Mesendoderm (in vitro differentiated cells): ENCODE measurements at regions not wholly inside any gene's neighbourhood (a gene's known extent, or its start where the extent isn't known, plus 50 kb on each side); places are given as distances from the start of the nearest gene placed in this dataset.
A peak's percentile ranks its signal among the peaks of the same experiment; 100 is the strongest.

Experiments used
- DNase-seq: peaks from one replicate; pipeline ENCODE4 v3.0.0; 2013
- H2AK5ac ChIP-seq: 2 replicates; pipeline ENCODE4 v1.6.1; 2013; ENCODE audit warnings: low read length, inconsistent platforms
- H2BK120ac ChIP-seq: 2 replicates; pipeline ENCODE4 v1.6.1; 2013; ENCODE audit warnings: low read depth, mild to moderate bottlenecking, low read length, moderate library complexity, mixed read lengths
- H2BK15ac ChIP-seq: replicated peaks from 2 replicates; pipeline ENCODE4 v1.6.1; 2013; ENCODE audit warnings: low read depth, mild to moderate bottlenecking, moderate library complexity
- H2BK5ac ChIP-seq: 2 replicates; pipeline ENCODE4 v1.6.1; 2013; ENCODE audit warnings: low read length, inconsistent platforms
- H3K18ac ChIP-seq: 2 replicates; pipeline ENCODE4 v1.6.1; 2013; ENCODE audit warnings: mild to moderate bottlenecking, low read length, mixed read lengths
- H3K23ac ChIP-seq: one replicate; pipeline ENCODE4 v1.6.1; 2013; ENCODE audit warnings: low read length
- H3K27ac ChIP-seq: 2 replicates; pipeline ENCODE4 v1.5.1; 2013; ENCODE audit warnings: low read depth, mild to moderate bottlenecking, inconsistent platforms, low read length, moderate library complexity
- H3K27me3 ChIP-seq: 2 replicates; pipeline ENCODE4 v1.6.1; 2013; ENCODE audit warnings: low read length, control low read depth, mild to moderate bottlenecking, inconsistent platforms; ENCODE audit not compliant: insufficient read depth, poor library complexity
- H3K36me3 ChIP-seq: 2 replicates; pipeline ENCODE4 v1.6.1; 2013; ENCODE audit warnings: low read length, inconsistent platforms; ENCODE audit not compliant: control insufficient read depth, insufficient read depth
- H3K4ac ChIP-seq: one replicate; pipeline ENCODE4 v1.6.1; 2013; ENCODE audit warnings: low read depth, mild to moderate bottlenecking, low read length, moderate library complexity
- H3K4me1 ChIP-seq: 2 replicates; pipeline ENCODE4 v1.6.1; 2013; ENCODE audit warnings: low read depth, low read length, inconsistent platforms; ENCODE audit not compliant: control insufficient read depth
- H3K4me2 ChIP-seq: 2 replicates; pipeline ENCODE4 v1.6.1; 2013; ENCODE audit warnings: low read length
- H3K4me3 ChIP-seq: 2 replicates; pipeline ENCODE4 v1.5.1; 2013; ENCODE audit warnings: mild to moderate bottlenecking, low read length
- H3K56ac ChIP-seq: one replicate; pipeline ENCODE4 v1.6.1; 2013; ENCODE audit warnings: low read length
- H3K79me1 ChIP-seq: 2 replicates; pipeline ENCODE4 v1.6.1; 2013; ENCODE audit warnings: low read length, inconsistent platforms
- H3K79me2 ChIP-seq: 2 replicates; pipeline ENCODE4 v1.6.1; 2013; ENCODE audit warnings: mild to moderate bottlenecking, low read length; ENCODE audit not compliant: control insufficient read depth, insufficient read depth
- H3K9ac ChIP-seq: 2 replicates; pipeline ENCODE4 v1.6.1; 2013; ENCODE audit warnings: low read length, inconsistent platforms
- H4K5ac ChIP-seq: one replicate; pipeline ENCODE4 v1.6.1; 2013; ENCODE audit warnings: low read length
- H4K8ac ChIP-seq: one replicate; pipeline ENCODE4 v1.6.1; 2013; ENCODE audit warnings: low read depth, mild to moderate bottlenecking, control low read depth, low read length, moderate library complexity
- WGBS: extraction: QIAGEN DNeasy Blood & Tissue Kit; methylation state at CpG from one replicate; pipeline ENCODE4 v1.1.7; 2013; ENCODE audit warnings: low lambda C conversion rate, missing lambda C conversion rate; ENCODE audit not compliant: insufficient coverage; ENCODE audit errors: extremely low coverage; 5-methylcytosine and 5-hydroxymethylcytosine counted together

DNA sequence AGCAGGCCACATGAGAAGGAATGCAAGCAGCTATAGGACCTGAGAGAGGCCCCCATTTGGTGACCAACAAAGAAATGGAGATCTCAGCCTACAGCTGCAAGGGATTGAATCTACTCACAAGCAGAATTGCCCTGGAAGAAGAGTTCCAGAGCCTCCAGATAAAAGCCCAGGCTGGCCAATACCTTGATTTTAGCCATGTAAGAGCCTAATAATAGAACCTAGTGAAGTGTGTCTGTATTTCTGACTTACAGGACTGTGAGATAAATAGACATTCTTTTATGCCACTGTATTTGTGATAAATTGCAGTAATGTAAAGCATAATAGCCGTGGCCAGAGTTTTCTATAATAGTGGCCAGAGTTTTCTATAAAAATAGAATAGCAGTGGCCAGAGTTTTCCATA, 254.6 kb downstream of the PYDC2 start:
- no CpG with 5 or more reads among the region's 1 CpG for WGBS
- H3K79me1 ChIP-seq = no peaks in the 10 kb centered on the region
- DNase-seq = no peak
- H2AK5ac ChIP-seq = no peak overlapping the region
- no peak overlapping the region for H3K56ac ChIP-seq
- H3K27ac ChIP-seq = no peak overlapping the region
- H4K5ac ChIP-seq = no peak overlapping the region
- no peaks in the 10 kb centered on the region for H3K79me2 ChIP-seq
- no peak overlapping the region for H3K4ac ChIP-seq
- H3K9ac ChIP-seq = no peak overlapping the region
- H3K23ac ChIP-seq = no peak overlapping the region
- H2BK15ac ChIP-seq = no peak overlapping the region
- H2BK120ac ChIP-seq = no peak overlapping the region
- H3K4me3 ChIP-seq = no peak overlapping the region
- H3K27me3 ChIP-seq = no peaks in the 10 kb centered on the region
- H3K18ac ChIP-seq = peak overlapping the region; percentile 87
- no peak overlapping the region for H2BK5ac ChIP-seq
- H3K36me3 ChIP-seq = no peaks in the 10 kb centered on the region
- no peaks in the 10 kb centered on the region for H3K4me1 ChIP-seq
- no peak overlapping the region for H4K8ac ChIP-seq
- no peak overlapping the region for H3K4me2 ChIP-seq

DNA sequence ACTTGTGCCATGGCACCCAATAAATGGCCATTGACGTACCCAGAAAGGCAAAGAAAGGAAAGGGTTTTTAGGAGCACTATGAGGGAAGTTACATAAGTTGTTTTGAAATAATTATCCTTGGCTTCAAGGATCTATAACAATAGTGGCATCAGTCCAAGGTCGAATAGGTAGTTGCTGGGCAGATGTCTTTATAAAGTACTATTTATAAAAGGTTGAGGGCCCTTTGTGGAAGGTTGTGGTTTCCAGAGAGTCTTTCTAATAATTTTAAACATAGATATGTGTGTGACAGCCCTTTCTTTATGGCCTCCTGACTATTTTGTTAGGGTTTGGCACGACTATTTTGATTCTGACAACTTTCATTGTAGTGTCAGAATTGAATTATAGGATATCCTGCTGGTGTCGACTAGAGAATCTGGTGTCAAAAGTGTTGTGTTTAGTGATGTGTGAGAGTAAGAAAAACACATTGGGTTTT, 260.5 kb downstream of the PYDC2 start:
- Histone ChIP-seq H3K4me3 (no peak overlapping the region), H2BK15ac (no peak overlapping the region), H3K27me3 (no peaks in the 10 kb centered on the region), H3K27ac (no peak overlapping the region), H3K79me1 (no peaks in the 10 kb centered on the region), H3K4me1 (no peaks in the 10 kb centered on the region), H3K9ac (no peak overlapping the region), H3K4me2 (no peak overlapping the region), H3K23ac (no peak overlapping the region), H4K5ac (no peak overlapping the region), H2BK5ac (no peak overlapping the region), H3K36me3 (no peaks in the 10 kb centered on the region), H2AK5ac (no peak overlapping the region), H4K8ac (no peak overlapping the region), H3K4ac (no peak overlapping the region), H3K18ac (no peak overlapping the region), H2BK120ac (no peak overlapping the region), H3K79me2 (no peaks in the 10 kb centered on the region), H3K56ac (no peak overlapping the region)
- no peak for DNase-seq
- no CpG with 5 or more reads among the region's 4 CpGs for WGBS

DNA sequence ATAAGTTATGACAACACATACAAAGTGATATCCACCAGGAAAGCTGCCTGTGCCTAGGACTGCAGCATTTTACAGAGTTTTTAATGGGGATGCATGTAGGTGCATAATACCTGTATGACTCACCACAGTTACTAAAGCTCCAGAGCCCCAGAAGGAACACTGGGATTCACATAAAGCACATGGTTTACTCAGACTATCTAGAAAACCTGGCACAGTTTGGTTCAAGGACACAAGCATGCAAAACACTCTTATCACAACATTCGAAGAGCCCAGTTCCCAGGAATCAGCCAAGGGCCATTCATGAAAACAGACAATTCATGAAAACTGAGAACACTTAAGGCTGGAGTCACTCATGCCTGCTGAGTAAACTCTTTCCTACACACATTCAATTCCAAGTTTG, 261.0 kb downstream of the PYDC2 start:
- no peak overlapping the region for H3K27ac ChIP-seq
- no peak overlapping the region for H3K4me2 ChIP-seq
- H3K36me3 ChIP-seq = no peaks in the 10 kb centered on the region
- H3K4me1 ChIP-seq = no peaks in the 10 kb centered on the region
- H4K8ac ChIP-seq = no peak overlapping the region
- no peak overlapping the region for H3K18ac ChIP-seq
- peak overlapping the region; percentile 57 for H2BK15ac ChIP-seq
- WGBS = no CpG with 5 or more reads among the region's 1 CpG
- no peak overlapping the region for H3K23ac ChIP-seq
- no peak for DNase-seq
- no peak overlapping the region for H4K5ac ChIP-seq
- H3K79me2 ChIP-seq = no peaks in the 10 kb centered on the region
- H2BK5ac ChIP-seq = no peak overlapping the region
- H3K27me3 ChIP-seq = no peaks in the 10 kb centered on the region
- H2BK120ac ChIP-seq = no peak overlapping the region
- no peak overlapping the region for H3K56ac ChIP-seq
- no peak overlapping the region for H3K4me3 ChIP-seq
- no peak overlapping the region for H2AK5ac ChIP-seq
- no peaks in the 10 kb centered on the region for H3K79me1 ChIP-seq
- H3K4ac ChIP-seq = no peak overlapping the region
- H3K9ac ChIP-seq = no peak overlapping the region

DNA sequence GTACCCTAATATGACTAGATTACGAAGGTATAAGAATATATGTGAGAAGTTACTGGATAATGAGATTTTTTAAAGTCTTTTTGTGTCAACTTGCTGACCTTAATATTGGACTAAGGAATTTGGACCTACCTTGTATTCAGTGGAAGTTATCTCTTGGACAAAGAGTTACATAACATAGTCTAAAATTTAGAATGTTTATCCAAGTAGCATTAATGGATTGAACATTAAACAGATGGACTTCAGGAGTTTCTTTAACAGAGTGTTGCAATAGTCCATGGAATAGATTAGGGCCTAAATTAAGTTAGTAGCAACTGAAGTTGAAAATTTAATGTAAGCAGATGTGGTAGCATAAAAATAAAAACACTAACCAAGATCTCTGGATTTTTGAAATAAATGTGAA, 266.4 kb downstream of the PYDC2 start:
- Histone ChIP-seq H4K8ac (no peak overlapping the region), H3K4me1 (no peaks in the 10 kb centered on the region), H2BK120ac (no peak overlapping the region), H3K27me3 (no peaks in the 10 kb centered on the region), H3K4me3 (no peak overlapping the region), H3K56ac (no peak overlapping the region), H2BK15ac (no peak overlapping the region), H4K5ac (no peak overlapping the region), H2AK5ac (no peak overlapping the region), H3K27ac (no peak overlapping the region), H3K79me1 (no peaks in the 10 kb centered on the region), H3K79me2 (no peaks in the 10 kb centered on the region), H3K4ac (no peak overlapping the region), H3K36me3 (no peaks in the 10 kb centered on the region), H3K18ac (no peak overlapping the region), H3K4me2 (no peak overlapping the region), H3K23ac (no peak overlapping the region), H2BK5ac (no peak overlapping the region), H3K9ac (no peak overlapping the region)
- no CpG with 5 or more reads among the region's 1 CpG for WGBS
- DNase-seq = no peak

DNA sequence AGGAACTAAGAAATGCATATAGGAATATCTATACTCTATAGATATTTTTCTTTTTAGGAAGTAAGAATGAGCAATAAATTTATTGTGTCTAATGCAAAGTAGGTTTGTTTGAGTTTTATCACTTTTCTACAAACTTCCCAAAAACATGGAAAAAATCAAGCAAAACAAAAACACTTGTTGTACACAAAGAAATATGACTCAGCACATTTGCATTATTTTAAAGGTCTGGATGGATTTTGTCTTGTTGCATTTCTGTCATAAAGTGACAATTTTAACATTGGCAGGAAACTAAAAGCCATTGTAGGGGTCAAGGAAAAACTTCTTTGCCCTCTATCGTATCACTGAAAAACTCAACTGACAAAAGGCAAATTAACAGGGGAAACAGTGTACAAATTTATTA, 267.2 kb downstream of the PYDC2 start:
- no peak overlapping the region for H3K4me3 ChIP-seq
- no peak overlapping the region for H2BK5ac ChIP-seq
- H3K79me2 ChIP-seq = no peaks in the 10 kb centered on the region
- H3K23ac ChIP-seq = no peak overlapping the region
- no peaks in the 10 kb centered on the region for H3K36me3 ChIP-seq
- H4K5ac ChIP-seq = no peak overlapping the region
- no peaks in the 10 kb centered on the region for H3K4me1 ChIP-seq
- H3K4me2 ChIP-seq = no peak overlapping the region
- no peak overlapping the region for H2BK120ac ChIP-seq
- H3K27me3 ChIP-seq = no peaks in the 10 kb centered on the region
- no peak overlapping the region for H3K56ac ChIP-seq
- H2AK5ac ChIP-seq = no peak overlapping the region
- H3K27ac ChIP-seq = no peak overlapping the region
- no peak overlapping the region for H3K18ac ChIP-seq
- DNase-seq = no peak
- WGBS = no CpG with 5 or more reads among the region's 1 CpG
- H3K9ac ChIP-seq = no peak overlapping the region
- H3K4ac ChIP-seq = no peak overlapping the region
- no peak overlapping the region for H2BK15ac ChIP-seq
- H3K79me1 ChIP-seq = no peaks in the 10 kb centered on the region
- H4K8ac ChIP-seq = no peak overlapping the region

DNA sequence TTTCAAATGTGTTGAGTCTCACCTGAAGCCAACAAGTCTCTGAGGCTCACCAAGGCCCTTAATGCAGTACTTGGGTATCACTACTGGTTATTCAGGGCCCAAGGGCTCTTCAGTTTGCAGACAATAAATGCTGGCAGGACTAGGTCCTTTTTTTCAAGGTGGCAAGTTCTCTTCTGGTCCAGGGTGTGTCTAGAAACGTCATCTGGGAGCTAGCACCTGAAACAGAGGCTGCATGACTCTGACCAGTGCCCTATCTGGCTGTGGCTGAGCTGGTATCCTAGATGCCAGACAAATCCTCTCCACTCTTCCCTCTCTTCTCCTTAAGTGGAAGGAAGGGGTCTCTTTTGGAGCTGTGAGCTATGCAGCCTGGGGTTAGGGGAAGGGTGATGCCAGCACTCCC, 276.8 kb downstream of the PYDC2 start:
- H3K4ac ChIP-seq = no peak overlapping the region
- H2BK15ac ChIP-seq = no peak overlapping the region
- H3K23ac ChIP-seq = no peak overlapping the region
- no peak overlapping the region for H4K8ac ChIP-seq
- H3K18ac ChIP-seq = no peak overlapping the region
- H3K4me3 ChIP-seq = no peak overlapping the region
- H3K36me3 ChIP-seq = no peaks in the 10 kb centered on the region
- no peak overlapping the region for H3K9ac ChIP-seq
- H3K79me1 ChIP-seq = no peaks in the 10 kb centered on the region
- H3K27ac ChIP-seq = no peak overlapping the region
- H3K27me3 ChIP-seq = no peaks in the 10 kb centered on the region
- H3K4me2 ChIP-seq = no peak overlapping the region
- H3K4me1 ChIP-seq = no peaks in the 10 kb centered on the region
- H4K5ac ChIP-seq = no peak overlapping the region
- H2BK120ac ChIP-seq = no peak overlapping the region
- H2BK5ac ChIP-seq = no peak overlapping the region
- no peak overlapping the region for H3K56ac ChIP-seq
- no peak for DNase-seq
- no peaks in the 10 kb centered on the region for H3K79me2 ChIP-seq
- no CpG with 5 or more reads among the region's 1 CpG for WGBS
- H2AK5ac ChIP-seq = no peak overlapping the region
